WTC11 (cell line): ENCODE measurements at regions not wholly inside any gene's neighbourhood (a gene's known extent, or its start where the extent isn't known, plus 50 kb on each side); places are given as distances from the start of the nearest gene placed in this dataset.
A peak's percentile ranks its signal among the peaks of the same experiment; 100 is the strongest.

Source experiments
- ATAC-seq: fragments of 200-7000 bp; cut with Tn5 transposase; 2 replicates; pipeline ENCODE4 v1.10.0; 2021; ENCODE audit warnings: mild to moderate bottlenecking, moderate library complexity
- CTCF ChIA-PET: fragments of 300-600 bp; sonication (Branson Sonifier 250); formaldehyde crosslinking; loops from one replicate; lab custom pipeline; 2021; ENCODE audit warnings: antibody characterized with exemption; lab: Charles Lee
- POLR2A ChIA-PET: fragments of 350-600 bp; sonication (Branson Sonifier 250); formaldehyde crosslinking; loops from one replicate; lab custom pipeline; 2021; ENCODE audit warnings: antibody characterized with exemption; lab: Charles Lee
- DNase-seq: peaks from one replicate; pipeline ENCODE4 v3.0.0; 2021; ENCODE audit warnings: low spot score
- H3K27ac Mint-ChIP-seq: 2 replicates; pipeline ENCODE4 v1.8.0; 2021; ENCODE audit warnings: mixed read lengths
- H3K27me3 Mint-ChIP-seq: 2 replicates; pipeline ENCODE4 v1.8.0; 2021; ENCODE audit warnings: low read depth, mild to moderate bottlenecking, moderate library complexity, mixed read lengths
- H3K36me3 Mint-ChIP-seq: 2 replicates; pipeline ENCODE4 v1.8.0; 2021; ENCODE audit warnings: mixed read lengths
- H3K4me1 Mint-ChIP-seq: 2 replicates; pipeline ENCODE4 v1.8.0; 2022; ENCODE audit warnings: mixed read lengths
- H3K4me3 Mint-ChIP-seq: 2 replicates; pipeline ENCODE4 v1.8.0; 2021; ENCODE audit warnings: mild to moderate bottlenecking, moderate library complexity, mixed read lengths
- H3K9me3 Mint-ChIP-seq: 2 replicates; pipeline ENCODE4 v1.8.0; 2021; ENCODE audit warnings: mixed read lengths
- CBFB ChIP-seq: sonication (generic); formaldehyde crosslinking; IDR thresholded peaks from 2 replicates; pipeline ENCODE4 v1.8.1; 2022; ENCODE audit warnings: mild to moderate bottlenecking, low read depth, missing genetic modification reagents
- CREB1 ChIP-seq: sonication (generic); formaldehyde crosslinking; IDR thresholded peaks from 2 replicates; pipeline ENCODE4 v1.8.0; 2023; ENCODE audit warnings: mild to moderate bottlenecking, missing genetic modification reagents
- ELF4 ChIP-seq: sonication (generic); formaldehyde crosslinking; IDR thresholded peaks from 2 replicates; pipeline ENCODE4 v1.8.1; 2022; ENCODE audit warnings: low read depth, mild to moderate bottlenecking, moderate library complexity, missing genetic modification reagents
- OVOL2 ChIP-seq: fragments of 250-450 bp; sonication (Bioruptor Pico); IDR thresholded peaks from 2 replicates; pipeline ENCODE4 v1.9.0; 2021; ENCODE audit warnings: mild to moderate bottlenecking, borderline replicate concordance
- RELA ChIP-seq: sonication (generic); formaldehyde crosslinking; IDR thresholded peaks from 2 replicates; pipeline ENCODE4 v1.8.1; 2022; ENCODE audit warnings: missing genetic modification reagents, mild to moderate bottlenecking, borderline replicate concordance
- SP1 ChIP-seq: sonication (generic); formaldehyde crosslinking; conservative IDR thresholded peaks from 2 replicates; pipeline ENCODE4 v1.8.1; 2022; ENCODE audit warnings: missing genetic modification reagents
- TEAD4 ChIP-seq: sonication (generic); formaldehyde crosslinking; IDR thresholded peaks from 2 replicates; pipeline ENCODE4 v1.8.0; 2022; ENCODE audit warnings: mild to moderate bottlenecking, missing genetic modification reagents
- ZNF121 ChIP-seq: sonication (generic); formaldehyde crosslinking; IDR thresholded peaks from 2 replicates; pipeline ENCODE4 v1.8.0; 2023; ENCODE audit warnings: missing genetic modification reagents
- ZNF263 ChIP-seq: sonication (generic); formaldehyde crosslinking; IDR thresholded peaks from 2 replicates; pipeline ENCODE4 v1.8.1; 2022; ENCODE audit warnings: low read depth, mild to moderate bottlenecking, moderate library complexity, missing genetic modification reagents
- TF ChIP-seq, protein P1 (sequence below): sonication (generic); formaldehyde crosslinking; IDR thresholded peaks from 2 replicates; pipeline ENCODE4 v1.8.0; 2022; ENCODE audit warnings: missing genetic modification reagents
- TF ChIP-seq, protein P2 (sequence below): sonication (generic); formaldehyde crosslinking; IDR thresholded peaks from 2 replicates; pipeline ENCODE4 v1.8.1; 2022; ENCODE audit warnings: low read depth, missing genetic modification reagents, borderline replicate concordance
- TF ChIP-seq, protein P3 (sequence below): sonication (generic); formaldehyde crosslinking; IDR thresholded peaks from 2 replicates; pipeline ENCODE4 v1.8.1; 2023; ENCODE audit warnings: mild to moderate bottlenecking, missing genetic modification reagents, borderline replicate concordance
- TF ChIP-seq, protein P4 (sequence below): sonication (generic); formaldehyde crosslinking; IDR thresholded peaks from 2 replicates; pipeline ENCODE4 v1.8.1; 2022; ENCODE audit warnings: low read depth, mild to moderate bottlenecking, moderate library complexity, missing genetic modification reagents, borderline replicate concordance
- TF ChIP-seq, protein P5 (sequence below): fragments of 200-600 bp; IDR thresholded peaks from 2 replicates; pipeline ENCODE4 v1.8.0; 2022; ENCODE audit warnings: antibody characterized with exemption
- TF ChIP-seq, protein P6 (sequence below): sonication (generic); formaldehyde crosslinking; IDR thresholded peaks from 2 replicates; pipeline ENCODE4 v1.8.1; 2023; ENCODE audit warnings: mild to moderate bottlenecking, moderate library complexity, missing genetic modification reagents

DNA sequence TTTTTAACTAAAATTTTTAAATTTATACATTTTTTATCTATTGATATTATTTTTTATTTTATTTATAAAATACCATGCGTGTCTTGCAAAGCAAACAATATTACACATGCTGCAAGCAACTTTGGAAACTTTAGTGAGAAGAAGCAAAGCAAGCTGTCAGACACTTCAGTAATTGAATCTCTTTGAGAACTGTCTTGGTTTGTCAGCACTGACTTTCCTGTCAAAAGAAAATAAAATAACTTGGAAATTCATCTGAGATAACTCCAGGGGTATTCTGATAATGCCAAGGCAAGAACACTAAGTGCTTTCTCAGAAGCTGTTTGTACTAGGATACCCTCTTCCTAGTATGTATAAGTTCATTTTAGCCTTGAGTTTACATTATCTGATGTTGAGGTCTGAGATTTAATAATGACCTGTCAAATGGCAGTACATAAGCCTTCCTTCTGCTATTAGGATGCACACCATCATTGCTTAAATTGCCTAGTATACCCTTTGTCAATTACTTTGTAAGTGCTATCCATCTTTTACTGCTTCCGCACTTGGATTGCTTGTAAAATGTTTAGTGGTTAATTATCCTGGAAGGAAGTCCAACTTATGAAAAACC is 624.2 kb upstream of the AGA start:
- Mint-ChIP-seq H3K4me1 (peaks cover 6% of the 10 kb centered on the region; the same call in 1 of the 2 replicates), H3K27ac (no peak overlapping the region), H3K36me3 (no peaks in the 10 kb centered on the region), H3K27me3 (no peaks in the 10 kb centered on the region), H3K9me3 (no peaks in the 10 kb centered on the region), H3K4me3 (no peak overlapping the region)
- ChIA-PET CTCF (no interaction called here), POLR2A (no interaction called here)
- ATAC-seq (no peak), DNase-seq (no peak)
- TF ChIP-seq, protein P1, sequence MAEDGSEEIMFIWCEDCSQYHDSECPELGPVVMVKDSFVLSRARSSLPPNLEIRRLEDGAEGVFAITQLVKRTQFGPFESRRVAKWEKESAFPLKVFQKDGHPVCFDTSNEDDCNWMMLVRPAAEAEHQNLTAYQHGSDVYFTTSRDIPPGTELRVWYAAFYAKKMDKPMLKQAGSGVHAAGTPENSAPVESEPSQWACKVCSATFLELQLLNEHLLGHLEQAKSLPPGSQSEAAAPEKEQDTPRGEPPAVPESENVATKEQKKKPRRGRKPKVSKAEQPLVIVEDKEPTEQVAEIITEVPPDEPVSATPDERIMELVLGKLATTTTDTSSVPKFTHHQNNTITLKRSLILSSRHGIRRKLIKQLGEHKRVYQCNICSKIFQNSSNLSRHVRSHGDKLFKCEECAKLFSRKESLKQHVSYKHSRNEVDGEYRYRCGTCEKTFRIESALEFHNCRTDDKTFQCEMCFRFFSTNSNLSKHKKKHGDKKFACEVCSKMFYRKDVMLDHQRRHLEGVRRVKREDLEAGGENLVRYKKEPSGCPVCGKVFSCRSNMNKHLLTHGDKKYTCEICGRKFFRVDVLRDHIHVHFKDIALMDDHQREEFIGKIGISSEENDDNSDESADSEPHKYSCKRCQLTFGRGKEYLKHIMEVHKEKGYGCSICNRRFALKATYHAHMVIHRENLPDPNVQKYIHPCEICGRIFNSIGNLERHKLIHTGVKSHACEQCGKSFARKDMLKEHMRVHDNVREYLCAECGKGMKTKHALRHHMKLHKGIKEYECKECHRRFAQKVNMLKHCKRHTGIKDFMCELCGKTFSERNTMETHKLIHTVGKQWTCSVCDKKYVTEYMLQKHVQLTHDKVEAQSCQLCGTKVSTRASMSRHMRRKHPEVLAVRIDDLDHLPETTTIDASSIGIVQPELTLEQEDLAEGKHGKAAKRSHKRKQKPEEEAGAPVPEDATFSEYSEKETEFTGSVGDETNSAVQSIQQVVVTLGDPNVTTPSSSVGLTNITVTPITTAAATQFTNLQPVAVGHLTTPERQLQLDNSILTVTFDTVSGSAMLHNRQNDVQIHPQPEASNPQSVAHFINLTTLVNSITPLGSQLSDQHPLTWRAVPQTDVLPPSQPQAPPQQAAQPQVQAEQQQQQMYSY (CRISPR knock-in tag), result no peak
- no peak for TF ChIP-seq ZNF121 (CRISPR knock-in tag)
- TF ChIP-seq, protein P2, sequence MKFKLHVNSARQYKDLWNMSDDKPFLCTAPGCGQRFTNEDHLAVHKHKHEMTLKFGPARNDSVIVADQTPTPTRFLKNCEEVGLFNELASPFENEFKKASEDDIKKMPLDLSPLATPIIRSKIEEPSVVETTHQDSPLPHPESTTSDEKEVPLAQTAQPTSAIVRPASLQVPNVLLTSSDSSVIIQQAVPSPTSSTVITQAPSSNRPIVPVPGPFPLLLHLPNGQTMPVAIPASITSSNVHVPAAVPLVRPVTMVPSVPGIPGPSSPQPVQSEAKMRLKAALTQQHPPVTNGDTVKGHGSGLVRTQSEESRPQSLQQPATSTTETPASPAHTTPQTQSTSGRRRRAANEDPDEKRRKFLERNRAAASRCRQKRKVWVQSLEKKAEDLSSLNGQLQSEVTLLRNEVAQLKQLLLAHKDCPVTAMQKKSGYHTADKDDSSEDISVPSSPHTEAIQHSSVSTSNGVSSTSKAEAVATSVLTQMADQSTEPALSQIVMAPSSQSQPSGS, result no peak

DNA sequence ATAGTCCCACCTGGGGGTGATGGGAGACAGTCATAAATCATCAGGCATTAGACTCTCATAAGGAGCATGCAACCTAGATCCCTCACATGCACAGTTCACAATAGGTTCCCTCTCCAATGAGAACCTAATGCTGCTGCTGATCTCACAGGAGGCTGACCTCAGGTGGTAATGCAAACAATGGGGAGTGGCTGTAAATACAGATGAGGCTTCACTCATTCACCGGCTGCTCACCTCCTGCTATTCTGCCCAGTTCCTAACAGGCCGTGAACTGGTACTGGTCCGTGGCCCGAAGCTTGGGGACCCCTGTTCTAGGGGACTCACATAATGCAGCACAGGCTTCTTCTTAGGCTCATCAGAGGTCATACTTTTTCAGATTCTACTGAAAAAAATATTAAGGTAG is 625.9 kb upstream of the AGA start:
- Mint-ChIP-seq H3K4me1 (peaks cover 6% of the 10 kb centered on the region; the same call in 1 of the 2 replicates), H3K9me3 (no peaks in the 10 kb centered on the region), H3K36me3 (no peaks in the 10 kb centered on the region), H3K27me3 (no peaks in the 10 kb centered on the region), H3K4me3 (no peak overlapping the region), H3K27ac (no peak overlapping the region)
- ATAC-seq, result peak; percentile 81
- no peak for DNase-seq
- POLR2A ChIA-PET, result no interaction called here
- no peak for TF ChIP-seq OVOL2 (CRISPR knock-in tag)
- no peak for TF ChIP-seq ZNF263 (CRISPR knock-in tag)
- TF ChIP-seq ELF4 (CRISPR knock-in tag), result no peak
- TF ChIP-seq RELA, result no peak
- no peak for TF ChIP-seq SP1
- TF ChIP-seq CBFB (CRISPR knock-in tag), result no peak
- no peak for TF ChIP-seq ZNF121 (CRISPR knock-in tag)
- TF ChIP-seq, protein P3, sequence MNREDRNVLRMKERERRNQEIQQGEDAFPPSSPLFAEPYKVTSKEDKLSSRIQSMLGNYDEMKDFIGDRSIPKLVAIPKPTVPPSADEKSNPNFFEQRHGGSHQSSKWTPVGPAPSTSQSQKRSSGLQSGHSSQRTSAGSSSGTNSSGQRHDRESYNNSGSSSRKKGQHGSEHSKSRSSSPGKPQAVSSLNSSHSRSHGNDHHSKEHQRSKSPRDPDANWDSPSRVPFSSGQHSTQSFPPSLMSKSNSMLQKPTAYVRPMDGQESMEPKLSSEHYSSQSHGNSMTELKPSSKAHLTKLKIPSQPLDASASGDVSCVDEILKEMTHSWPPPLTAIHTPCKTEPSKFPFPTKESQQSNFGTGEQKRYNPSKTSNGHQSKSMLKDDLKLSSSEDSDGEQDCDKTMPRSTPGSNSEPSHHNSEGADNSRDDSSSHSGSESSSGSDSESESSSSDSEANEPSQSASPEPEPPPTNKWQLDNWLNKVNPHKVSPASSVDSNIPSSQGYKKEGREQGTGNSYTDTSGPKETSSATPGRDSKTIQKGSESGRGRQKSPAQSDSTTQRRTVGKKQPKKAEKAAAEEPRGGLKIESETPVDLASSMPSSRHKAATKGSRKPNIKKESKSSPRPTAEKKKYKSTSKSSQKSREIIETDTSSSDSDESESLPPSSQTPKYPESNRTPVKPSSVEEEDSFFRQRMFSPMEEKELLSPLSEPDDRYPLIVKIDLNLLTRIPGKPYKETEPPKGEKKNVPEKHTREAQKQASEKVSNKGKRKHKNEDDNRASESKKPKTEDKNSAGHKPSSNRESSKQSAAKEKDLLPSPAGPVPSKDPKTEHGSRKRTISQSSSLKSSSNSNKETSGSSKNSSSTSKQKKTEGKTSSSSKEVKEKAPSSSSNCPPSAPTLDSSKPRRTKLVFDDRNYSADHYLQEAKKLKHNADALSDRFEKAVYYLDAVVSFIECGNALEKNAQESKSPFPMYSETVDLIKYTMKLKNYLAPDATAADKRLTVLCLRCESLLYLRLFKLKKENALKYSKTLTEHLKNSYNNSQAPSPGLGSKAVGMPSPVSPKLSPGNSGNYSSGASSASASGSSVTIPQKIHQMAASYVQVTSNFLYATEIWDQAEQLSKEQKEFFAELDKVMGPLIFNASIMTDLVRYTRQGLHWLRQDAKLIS (CRISPR knock-in tag), result no peak
- TF ChIP-seq, protein P4, sequence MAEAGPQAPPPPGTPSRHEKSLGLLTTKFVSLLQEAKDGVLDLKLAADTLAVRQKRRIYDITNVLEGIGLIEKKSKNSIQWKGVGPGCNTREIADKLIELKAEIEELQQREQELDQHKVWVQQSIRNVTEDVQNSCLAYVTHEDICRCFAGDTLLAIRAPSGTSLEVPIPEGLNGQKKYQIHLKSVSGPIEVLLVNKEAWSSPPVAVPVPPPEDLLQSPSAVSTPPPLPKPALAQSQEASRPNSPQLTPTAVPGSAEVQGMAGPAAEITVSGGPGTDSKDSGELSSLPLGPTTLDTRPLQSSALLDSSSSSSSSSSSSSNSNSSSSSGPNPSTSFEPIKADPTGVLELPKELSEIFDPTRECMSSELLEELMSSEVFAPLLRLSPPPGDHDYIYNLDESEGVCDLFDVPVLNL (CRISPR knock-in tag), result no peak
- CTCF ChIA-PET, result no interaction called here

DNA sequence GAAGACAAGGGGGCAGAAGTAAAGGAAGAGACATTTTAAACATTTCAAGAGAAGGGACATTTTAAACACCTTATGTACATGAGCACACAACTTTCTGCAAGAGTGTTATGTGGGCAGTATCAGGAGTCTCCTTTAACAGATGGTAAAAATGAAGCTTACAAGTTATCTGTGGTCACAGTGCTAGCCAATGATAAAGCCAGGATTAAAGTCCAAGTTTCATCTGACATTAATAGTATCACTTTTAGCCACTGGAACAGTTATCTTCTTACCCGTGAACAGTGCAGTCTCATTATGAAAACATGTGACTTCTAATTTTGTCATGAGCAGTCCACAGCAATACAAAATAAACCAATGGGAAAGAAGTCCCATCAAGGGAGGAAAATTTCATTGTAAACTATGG is 627.9 kb upstream of the AGA start:
- H3K9me3 Mint-ChIP-seq, result no peaks in the 10 kb centered on the region
- DNase-seq, result no peak
- H3K27me3 Mint-ChIP-seq, result no peaks in the 10 kb centered on the region
- ChIA-PET POLR2A (no interaction called here), CTCF (no interaction called here)
- no peak overlapping the region for H3K27ac Mint-ChIP-seq
- peaks cover 6% of the 10 kb centered on the region; the same call in 1 of the 2 replicates for H3K4me1 Mint-ChIP-seq
- TF ChIP-seq TEAD4 (CRISPR knock-in tag), result no peak
- TF ChIP-seq, protein P5, sequence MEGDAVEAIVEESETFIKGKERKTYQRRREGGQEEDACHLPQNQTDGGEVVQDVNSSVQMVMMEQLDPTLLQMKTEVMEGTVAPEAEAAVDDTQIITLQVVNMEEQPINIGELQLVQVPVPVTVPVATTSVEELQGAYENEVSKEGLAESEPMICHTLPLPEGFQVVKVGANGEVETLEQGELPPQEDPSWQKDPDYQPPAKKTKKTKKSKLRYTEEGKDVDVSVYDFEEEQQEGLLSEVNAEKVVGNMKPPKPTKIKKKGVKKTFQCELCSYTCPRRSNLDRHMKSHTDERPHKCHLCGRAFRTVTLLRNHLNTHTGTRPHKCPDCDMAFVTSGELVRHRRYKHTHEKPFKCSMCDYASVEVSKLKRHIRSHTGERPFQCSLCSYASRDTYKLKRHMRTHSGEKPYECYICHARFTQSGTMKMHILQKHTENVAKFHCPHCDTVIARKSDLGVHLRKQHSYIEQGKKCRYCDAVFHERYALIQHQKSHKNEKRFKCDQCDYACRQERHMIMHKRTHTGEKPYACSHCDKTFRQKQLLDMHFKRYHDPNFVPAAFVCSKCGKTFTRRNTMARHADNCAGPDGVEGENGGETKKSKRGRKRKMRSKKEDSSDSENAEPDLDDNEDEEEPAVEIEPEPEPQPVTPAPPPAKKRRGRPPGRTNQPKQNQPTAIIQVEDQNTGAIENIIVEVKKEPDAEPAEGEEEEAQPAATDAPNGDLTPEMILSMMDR, result no peak
- TF ChIP-seq CREB1, result no peak
- TF ChIP-seq, protein P6, sequence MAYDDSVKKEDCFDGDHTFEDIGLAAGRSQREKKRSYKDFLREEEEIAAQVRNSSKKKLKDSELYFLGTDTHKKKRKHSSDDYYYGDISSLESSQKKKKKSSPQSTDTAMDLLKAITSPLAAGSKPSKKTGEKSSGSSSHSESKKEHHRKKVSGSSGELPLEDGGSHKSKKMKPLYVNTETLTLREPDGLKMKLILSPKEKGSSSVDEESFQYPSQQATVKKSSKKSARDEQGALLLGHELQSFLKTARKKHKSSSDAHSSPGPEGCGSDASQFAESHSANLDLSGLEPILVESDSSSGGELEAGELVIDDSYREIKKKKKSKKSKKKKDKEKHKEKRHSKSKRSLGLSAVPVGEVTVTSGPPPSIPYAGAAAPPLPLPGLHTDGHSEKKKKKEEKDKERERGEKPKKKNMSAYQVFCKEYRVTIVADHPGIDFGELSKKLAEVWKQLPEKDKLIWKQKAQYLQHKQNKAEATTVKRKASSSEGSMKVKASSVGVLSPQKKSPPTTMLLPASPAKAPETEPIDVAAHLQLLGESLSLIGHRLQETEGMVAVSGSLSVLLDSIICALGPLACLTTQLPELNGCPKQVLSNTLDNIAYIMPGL (CRISPR knock-in tag), result no peak
- TF ChIP-seq OVOL2 (CRISPR knock-in tag), result no peak
- no peak for ATAC-seq
- H3K4me3 Mint-ChIP-seq, result no peak overlapping the region
- H3K36me3 Mint-ChIP-seq, result no peaks in the 10 kb centered on the region
